ENCODE measurements at regions not wholly inside any gene's neighbourhood (a gene's known extent, or its start where the extent isn't known, plus 50 kb on each side); places are given as distances from the start of the nearest gene placed in this dataset.

- peaks cover 0 to 9% (median 0%) of the 10 kb centered on the region in 7 donors for H3K9me3 Mint-ChIP-seq
- H4K20me1 ChIP-seq (ENCODE audit: insufficient read depth, low read length): no peaks in the 10 kb centered on the region
- H3K27me3 Mint-ChIP-seq (ENCODE audit: low read depth in 3 of 3): no peaks in the 10 kb centered on the region
- no CpG with 5 or more reads among the region's 1 CpG for WGBS (ENCODE audit: insufficient coverage)
- H3K4me3 Mint-ChIP-seq: no peak overlapping the region
- no peaks in the 10 kb centered on the region for H3K4me1 ChIP-seq (ENCODE audit: control insufficient read depth in 1 of 2, insufficient read depth in 2 of 2, low read length in 2 of 2)
- H3K27ac Mint-ChIP-seq: no peak overlapping the region
- H3K4me1 Mint-ChIP-seq: no peaks in the 10 kb centered on the region
- H3K9me3 ChIP-seq (replicated peaks in 1 of 2; ENCODE audit: control insufficient read depth in 1 of 2, insufficient read depth in 1 of 2, low read length in 2 of 2): no peaks in the 10 kb centered on the region
- no peak for DNase-seq
- no peaks in the 10 kb centered on the region for H3K36me3 Mint-ChIP-seq
- intact Hi-C loops (cut with micrococcal nuclease): no loop called here
- no peak overlapping the region for H3K4me2 ChIP-seq (replicated peaks; ENCODE audit: extremely low read depth, low read length, poor library complexity, severe bottlenecking)
- no peak overlapping the region for H3K27ac ChIP-seq (ENCODE audit: low read depth in 1 of 2, low read length in 2 of 2)
- TF ChIP-seq CTCF (IDR thresholded peaks at IDR 0.05): no peak
- H3K27me3 ChIP-seq (ENCODE audit: control insufficient read depth in 2 of 2, insufficient read depth in 2 of 2, low read length in 2 of 2): no peaks in the 10 kb centered on the region
- H2AFZ ChIP-seq (ENCODE audit: insufficient read depth, low read depth, low read length, poor library complexity, severe bottlenecking): no peak overlapping the region
- no peak overlapping the region for H3K9ac ChIP-seq (ENCODE audit: insufficient read depth, low read length, poor library complexity, severe bottlenecking)
- H3K79me2 ChIP-seq (ENCODE audit: insufficient read depth, low read length): no peaks in the 10 kb centered on the region
- no peaks in the 10 kb centered on the region for H3K36me3 ChIP-seq (replicated peaks in 1 of 2; ENCODE audit: control insufficient read depth in 1 of 2, insufficient read depth in 2 of 2, low read length in 2 of 2)
- no peak overlapping the region for H3K4me3 ChIP-seq (replicated peaks in 1 of 3; ENCODE audit: low read depth in 2 of 3, low read length in 3 of 3)
Measured at GRCh38 chr6:80460257-80460865, 353.9 kb downstream of the BCKDHB start.

- Mint-ChIP-seq H3K9me3 (peaks cover 0 to 7% (median 0%) of the 10 kb centered on the region in 7 donors), H3K4me3 (no peak overlapping the region), H3K27ac (no peak overlapping the region), H3K4me1 (no peaks in the 10 kb centered on the region), H3K27me3 (ENCODE audit: low read depth in 3 of 3) (no peaks in the 10 kb centered on the region), H3K36me3 (no peaks in the 10 kb centered on the region)
- H3K4me2 ChIP-seq (replicated peaks; ENCODE audit: extremely low read depth, low read length, poor library complexity, severe bottlenecking): no peak overlapping the region
- no peaks in the 10 kb centered on the region for H3K36me3 ChIP-seq (replicated peaks in 1 of 2; ENCODE audit: control insufficient read depth in 1 of 2, insufficient read depth in 2 of 2, low read length in 2 of 2)
- H3K27me3 ChIP-seq (ENCODE audit: control insufficient read depth in 2 of 2, insufficient read depth in 2 of 2, low read length in 2 of 2): no peaks in the 10 kb centered on the region
- no peaks in the 10 kb centered on the region for H3K4me1 ChIP-seq (ENCODE audit: control insufficient read depth in 1 of 2, insufficient read depth in 2 of 2, low read length in 2 of 2)
- no peaks in the 10 kb centered on the region for H4K20me1 ChIP-seq (ENCODE audit: insufficient read depth, low read length)
- no peaks in the 10 kb centered on the region for H3K79me2 ChIP-seq (ENCODE audit: insufficient read depth, low read length)
- H3K9ac ChIP-seq (ENCODE audit: insufficient read depth, low read length, poor library complexity, severe bottlenecking): no peak overlapping the region
- WGBS (ENCODE audit: insufficient coverage): 100% methylated on average over 1 of the region's 3 CpGs
- no peak overlapping the region for H2AFZ ChIP-seq (ENCODE audit: insufficient read depth, low read depth, low read length, poor library complexity, severe bottlenecking)
- H3K9me3 ChIP-seq (replicated peaks in 1 of 2; ENCODE audit: control insufficient read depth in 1 of 2, insufficient read depth in 1 of 2, low read length in 2 of 2): no peaks in the 10 kb centered on the region
- intact Hi-C loops (cut with micrococcal nuclease): no loop called here
- no peak overlapping the region for H3K27ac ChIP-seq (ENCODE audit: low read depth in 1 of 2, low read length in 2 of 2)
- no peak for TF ChIP-seq CTCF (IDR thresholded peaks at IDR 0.05)
- no peak overlapping the region for H3K4me3 ChIP-seq (replicated peaks in 1 of 3; ENCODE audit: low read depth in 2 of 3, low read length in 3 of 3)
- DNase-seq: no peak
Measured at GRCh38 chr6:80457439-80457933, 351.0 kb downstream of the BCKDHB start.

Data from CD14-positive monocyte (primary cell).